ENCODE measurements at regions not wholly inside any gene's neighbourhood (a gene's known extent, or its start where the extent isn't known, plus 50 kb on each side); places are given as distances from the start of the nearest gene placed in this dataset.

DNA sequence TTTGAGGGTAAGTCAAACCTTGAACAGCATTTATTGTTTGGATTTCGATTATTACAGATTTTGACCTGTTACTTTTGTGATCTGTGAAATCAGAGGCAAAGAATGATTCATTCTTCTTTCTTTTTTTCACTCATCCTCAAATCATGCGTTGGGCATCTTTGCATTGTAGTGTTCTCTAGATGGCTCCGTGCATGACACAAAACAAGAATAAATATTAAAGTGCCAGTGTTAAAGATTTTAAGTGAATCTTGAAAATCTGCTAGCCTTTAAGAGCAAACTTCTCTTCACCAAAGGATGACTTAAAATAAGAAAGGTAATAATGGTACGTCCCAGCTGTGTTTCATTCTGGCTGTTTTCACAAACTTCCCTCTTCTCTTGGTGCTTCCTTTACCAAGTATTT, 361.9 kb upstream of the SMARCA2 start:
- TF ChIP-seq RNF2 (IDR thresholded peaks at IDR 0.05; ENCODE audit: borderline replicate concordance, low read depth) (no peak), EP300 (IDR thresholded peaks at IDR 0.05) (no peak), CBX8 (IDR thresholded peaks at IDR 0.05) (no peak), POLR2A (IDR thresholded peaks at IDR 0.05; ENCODE audit: low read length) (no peak), REST (IDR thresholded peaks at IDR 0.05) (no peak), SMC3 (IDR thresholded peaks at IDR 0.05) (no peak), RFX5 (IDR thresholded peaks at IDR 0.05) (no peak), HES2 (IDR thresholded peaks at IDR 0.05) (no peak), MAFK (IDR thresholded peaks at IDR 0.05; ENCODE audit: partially characterized antibody) (no peak)
- TF ChIP-seq, protein P1, sequence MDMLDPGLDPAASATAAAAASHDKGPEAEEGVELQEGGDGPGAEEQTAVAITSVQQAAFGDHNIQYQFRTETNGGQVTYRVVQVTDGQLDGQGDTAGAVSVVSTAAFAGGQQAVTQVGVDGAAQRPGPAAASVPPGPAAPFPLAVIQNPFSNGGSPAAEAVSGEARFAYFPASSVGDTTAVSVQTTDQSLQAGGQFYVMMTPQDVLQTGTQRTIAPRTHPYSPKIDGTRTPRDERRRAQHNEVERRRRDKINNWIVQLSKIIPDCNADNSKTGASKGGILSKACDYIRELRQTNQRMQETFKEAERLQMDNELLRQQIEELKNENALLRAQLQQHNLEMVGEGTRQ (IDR thresholded peaks at IDR 0.05) = no peak
- TF ChIP-seq, protein P2, sequence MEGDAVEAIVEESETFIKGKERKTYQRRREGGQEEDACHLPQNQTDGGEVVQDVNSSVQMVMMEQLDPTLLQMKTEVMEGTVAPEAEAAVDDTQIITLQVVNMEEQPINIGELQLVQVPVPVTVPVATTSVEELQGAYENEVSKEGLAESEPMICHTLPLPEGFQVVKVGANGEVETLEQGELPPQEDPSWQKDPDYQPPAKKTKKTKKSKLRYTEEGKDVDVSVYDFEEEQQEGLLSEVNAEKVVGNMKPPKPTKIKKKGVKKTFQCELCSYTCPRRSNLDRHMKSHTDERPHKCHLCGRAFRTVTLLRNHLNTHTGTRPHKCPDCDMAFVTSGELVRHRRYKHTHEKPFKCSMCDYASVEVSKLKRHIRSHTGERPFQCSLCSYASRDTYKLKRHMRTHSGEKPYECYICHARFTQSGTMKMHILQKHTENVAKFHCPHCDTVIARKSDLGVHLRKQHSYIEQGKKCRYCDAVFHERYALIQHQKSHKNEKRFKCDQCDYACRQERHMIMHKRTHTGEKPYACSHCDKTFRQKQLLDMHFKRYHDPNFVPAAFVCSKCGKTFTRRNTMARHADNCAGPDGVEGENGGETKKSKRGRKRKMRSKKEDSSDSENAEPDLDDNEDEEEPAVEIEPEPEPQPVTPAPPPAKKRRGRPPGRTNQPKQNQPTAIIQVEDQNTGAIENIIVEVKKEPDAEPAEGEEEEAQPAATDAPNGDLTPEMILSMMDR (IDR thresholded peaks at IDR 0.05) = no peak
- TF ChIP-seq, protein P3, sequence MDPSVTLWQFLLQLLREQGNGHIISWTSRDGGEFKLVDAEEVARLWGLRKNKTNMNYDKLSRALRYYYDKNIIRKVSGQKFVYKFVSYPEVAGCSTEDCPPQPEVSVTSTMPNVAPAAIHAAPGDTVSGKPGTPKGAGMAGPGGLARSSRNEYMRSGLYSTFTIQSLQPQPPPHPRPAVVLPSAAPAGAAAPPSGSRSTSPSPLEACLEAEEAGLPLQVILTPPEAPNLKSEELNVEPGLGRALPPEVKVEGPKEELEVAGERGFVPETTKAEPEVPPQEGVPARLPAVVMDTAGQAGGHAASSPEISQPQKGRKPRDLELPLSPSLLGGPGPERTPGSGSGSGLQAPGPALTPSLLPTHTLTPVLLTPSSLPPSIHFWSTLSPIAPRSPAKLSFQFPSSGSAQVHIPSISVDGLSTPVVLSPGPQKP (IDR thresholded peaks at IDR 0.05; ENCODE audit: low read depth, low read length) = no peak

All from A549 (cell line).